GM23338 (cell line): ENCODE measurements at regions not wholly inside any gene's neighbourhood (a gene's known extent, or its start where the extent isn't known, plus 50 kb on each side); places are given as distances from the start of the nearest gene placed in this dataset.
A peak's percentile ranks its signal among the peaks of the same experiment; 100 is the strongest.
"Not testable (repeated sequence)": the region's sequence is repeated elsewhere in the genome, so short reads cannot be mapped to it uniquely, and the experiment has no call there.

Experiments used
- ATAC-seq: fragments of 200-7000 bp; cut with Tn5 transposase; 3 replicates; pipeline ENCODE4 v1.9.1; 2020
- DNase-seq: peaks from one replicate; pipeline ENCODE4 v3.0.0-alpha.2; 2015; ENCODE audit warnings: low spot score
- H2AFZ ChIP-seq: fragments of 200-600 bp; sonication (generic); 2 replicates; pipeline ENCODE4 v1.8.0; 2016; ENCODE audit warnings: antibody characterized with exemption, mild to moderate bottlenecking, moderate library complexity
- H3F3A ChIP-seq: fragments of 200-600 bp; sonication (generic); replicated peaks from 2 replicates; pipeline ENCODE4 v1.8.0; 2017; ENCODE audit warnings: antibody characterized with exemption, mixed run types, low read depth
- H3K27ac ChIP-seq: fragments of 200-600 bp; sonication (generic); 2 replicates; pipeline ENCODE4 v1.6.1; 2016; ENCODE audit warnings: low read depth
- H3K27me3 ChIP-seq: fragments of 200-600 bp; sonication (generic); 2 replicates; pipeline ENCODE4 v1.8.0; 2016; ENCODE audit warnings: mild to moderate bottlenecking, mixed run types, moderate library complexity; ENCODE audit not compliant: insufficient read depth
- H3K36me3 ChIP-seq: fragments of 200-600 bp; sonication (generic); 2 replicates; pipeline ENCODE4 v1.8.0; 2016; ENCODE audit warnings: mild to moderate bottlenecking; ENCODE audit not compliant: insufficient read depth
- H3K4me1 ChIP-seq: fragments of 200-600 bp; sonication (generic); 2 replicates; pipeline ENCODE4 v1.8.0; 2016; ENCODE audit warnings: mild to moderate bottlenecking, moderate library complexity; ENCODE audit not compliant: insufficient read depth
- H3K4me2 ChIP-seq: fragments of 200-600 bp; sonication (generic); 2 replicates; pipeline ENCODE4 v1.7.1; 2017; ENCODE audit warnings: mixed run types
- H3K4me3 ChIP-seq: fragments of 200-600 bp; sonication (generic); 2 replicates; pipeline ENCODE4 v1.6.1; 2016; ENCODE audit warnings: mixed run types
- H3K79me2 ChIP-seq: fragments of 200-600 bp; sonication (generic); replicated peaks from 2 replicates; pipeline ENCODE4 v1.8.0; 2017; ENCODE audit warnings: mild to moderate bottlenecking; ENCODE audit not compliant: insufficient read depth
- H3K9me2 ChIP-seq: fragments of 200-600 bp; sonication (generic); 2 replicates; pipeline ENCODE4 v1.8.0; 2017; ENCODE audit not compliant: insufficient read depth
- H4K20me1 ChIP-seq: fragments of 200-600 bp; sonication (generic); replicated peaks from 2 replicates; pipeline ENCODE4 v1.8.0; 2017; ENCODE audit warnings: mild to moderate bottlenecking; ENCODE audit not compliant: insufficient read depth
- H3K27ac Mint-ChIP-seq: 2 replicates; pipeline ENCODE4 v1.8.0; 2020; ENCODE audit warnings: inconsistent platforms, mild to moderate bottlenecking, moderate library complexity, mixed read lengths
- H3K27me3 Mint-ChIP-seq: 3 replicates; pipeline ENCODE4 v1.8.0; 2022; ENCODE audit warnings: low read depth, mild to moderate bottlenecking, moderate library complexity, mixed read lengths, inconsistent platforms; ENCODE audit not compliant: insufficient read depth, poor library complexity
- H3K36me3 Mint-ChIP-seq: 3 replicates; pipeline ENCODE4 v1.8.0; 2021; ENCODE audit warnings: low read depth, mild to moderate bottlenecking, inconsistent platforms, moderate library complexity, mixed read lengths
- H3K4me1 Mint-ChIP-seq: 3 replicates; pipeline ENCODE4 v1.8.0; 2020; ENCODE audit warnings: mild to moderate bottlenecking, inconsistent platforms, mixed read lengths
- H3K4me3 Mint-ChIP-seq: 3 replicates; pipeline ENCODE4 v1.8.0; 2021; ENCODE audit warnings: moderate library complexity, mild to moderate bottlenecking, inconsistent platforms, mixed read lengths
- H3K9me3 Mint-ChIP-seq: 3 replicates; pipeline ENCODE4 v1.8.0; 2020; ENCODE audit warnings: moderate library complexity, mild to moderate bottlenecking, inconsistent platforms, mixed read lengths
- CREB1 ChIP-seq: fragments of 250-450 bp; sonication (Bioruptor Pico); IDR thresholded peaks from 2 replicates; pipeline ENCODE4 v1.5.0; 2020; ENCODE audit warnings: low read depth, mild to moderate bottlenecking, moderate library complexity
- EZH2 ChIP-seq: fragments of 200-600 bp; sonication (generic); IDR thresholded peaks from one replicate; pipeline ENCODE4 v1.8.0; 2017; ENCODE audit warnings: antibody characterized with exemption, mild to moderate bottlenecking, low read depth; ENCODE audit not compliant: unreplicated experiment
- EZH2phosphoT487 ChIP-seq: fragments of 200-600 bp; sonication (generic); IDR thresholded peaks from one replicate; pipeline ENCODE4 v1.8.1; 2018; ENCODE audit warnings: antibody characterized with exemption; ENCODE audit not compliant: unreplicated experiment
- JUNB ChIP-seq: IDR thresholded peaks from one replicate; pipeline ENCODE4 v1.6.1; 2016; ENCODE audit warnings: antibody characterized with exemption; ENCODE audit not compliant: unreplicated experiment
- NANOG ChIP-seq: IDR thresholded peaks from 2 replicates; pipeline ENCODE4 v1.6.1; 2016; ENCODE audit warnings: antibody characterized with exemption, borderline replicate concordance
- STAT1 ChIP-seq: IDR thresholded peaks from one replicate; pipeline ENCODE4 v1.6.1; 2016; ENCODE audit warnings: antibody characterized with exemption; ENCODE audit not compliant: unreplicated experiment
- ZNF114 ChIP-seq: fragments of 250-450 bp; sonication (Bioruptor Pico); IDR thresholded peaks from 2 replicates; pipeline ENCODE4 v1.5.0; 2020; ENCODE audit warnings: mild to moderate bottlenecking, moderate library complexity
- ZNF331 ChIP-seq: fragments of 250-450 bp; sonication (Bioruptor Pico); IDR thresholded peaks from 2 replicates; pipeline ENCODE4 v1.5.0; 2020; ENCODE audit warnings: low read depth, mild to moderate bottlenecking, moderate library complexity
- TF ChIP-seq, protein P1 (sequence below), 2 experiments: fragments of 200-600 bp in 1 of 2; sonication (generic) in 1 of 2; conservative IDR thresholded peaks; 2 replicates each; pipeline versions ENCODE4 v1.5.1 to v1.6.1; 2016 to 2017; ENCODE audit warnings: antibody characterized with exemption in 2 of 2, low read depth in 2 of 2, mild to moderate bottlenecking in 2 of 2, moderate library complexity in 1 of 2
- TF ChIP-seq, protein P2 (sequence below): IDR thresholded peaks from one replicate; pipeline ENCODE4 v1.6.1; 2018; ENCODE audit warnings: antibody characterized with exemption; ENCODE audit not compliant: unreplicated experiment

DNA sequence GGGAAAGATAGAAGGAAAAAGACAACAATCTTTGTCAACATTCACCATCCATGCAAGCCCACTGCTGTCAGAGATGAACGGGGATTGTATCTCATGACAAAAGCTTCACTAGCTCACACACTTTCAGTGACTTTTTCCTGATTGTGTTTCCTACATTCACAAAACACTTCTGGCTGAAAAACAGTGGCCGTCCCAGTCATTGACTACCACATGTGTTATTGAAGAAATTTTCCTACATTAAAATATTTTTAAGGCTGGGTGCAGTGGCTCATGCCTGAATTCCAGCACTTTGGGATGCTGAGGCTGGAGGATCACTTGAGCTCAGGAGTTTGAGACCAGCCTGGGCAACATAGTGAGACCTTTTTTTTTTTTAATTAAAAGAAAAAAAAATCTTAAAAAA lies 90.9 kb downstream of the MOGAT1 start (continued):
- TF ChIP-seq, protein P1, sequence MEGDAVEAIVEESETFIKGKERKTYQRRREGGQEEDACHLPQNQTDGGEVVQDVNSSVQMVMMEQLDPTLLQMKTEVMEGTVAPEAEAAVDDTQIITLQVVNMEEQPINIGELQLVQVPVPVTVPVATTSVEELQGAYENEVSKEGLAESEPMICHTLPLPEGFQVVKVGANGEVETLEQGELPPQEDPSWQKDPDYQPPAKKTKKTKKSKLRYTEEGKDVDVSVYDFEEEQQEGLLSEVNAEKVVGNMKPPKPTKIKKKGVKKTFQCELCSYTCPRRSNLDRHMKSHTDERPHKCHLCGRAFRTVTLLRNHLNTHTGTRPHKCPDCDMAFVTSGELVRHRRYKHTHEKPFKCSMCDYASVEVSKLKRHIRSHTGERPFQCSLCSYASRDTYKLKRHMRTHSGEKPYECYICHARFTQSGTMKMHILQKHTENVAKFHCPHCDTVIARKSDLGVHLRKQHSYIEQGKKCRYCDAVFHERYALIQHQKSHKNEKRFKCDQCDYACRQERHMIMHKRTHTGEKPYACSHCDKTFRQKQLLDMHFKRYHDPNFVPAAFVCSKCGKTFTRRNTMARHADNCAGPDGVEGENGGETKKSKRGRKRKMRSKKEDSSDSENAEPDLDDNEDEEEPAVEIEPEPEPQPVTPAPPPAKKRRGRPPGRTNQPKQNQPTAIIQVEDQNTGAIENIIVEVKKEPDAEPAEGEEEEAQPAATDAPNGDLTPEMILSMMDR (conservative IDR thresholded peaks at IDR 0.05; ENCODE audit: low read depth in 2 of 2): no peak
- TF ChIP-seq EZH2phosphoT487 (no peak), ZNF331 (CRISPR knock-in tag) (no peak), JUNB (no peak), EZH2 (no peak), NANOG (no peak)

DNA sequence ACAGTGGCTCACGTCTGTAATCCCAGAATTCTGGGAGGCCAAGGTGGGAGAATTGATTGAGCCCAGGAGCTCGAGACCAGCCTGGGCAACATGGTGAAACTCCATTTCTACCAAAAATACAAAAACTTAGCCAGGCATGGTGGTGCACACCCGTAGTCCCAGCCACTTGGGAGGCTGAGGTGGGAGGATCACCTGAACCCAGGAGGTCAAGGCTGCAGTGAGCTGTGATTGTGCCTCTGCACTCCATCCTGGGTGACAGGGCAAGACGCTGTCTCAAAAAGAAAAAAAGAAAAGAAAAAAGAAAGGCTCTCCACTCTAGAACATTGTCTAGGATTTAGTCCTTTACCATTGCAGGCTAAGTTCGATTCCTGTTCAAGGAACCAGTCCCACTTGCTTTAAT lies 94.4 kb downstream of the MOGAT1 start:
- not testable (repeated sequence) for H3K4me3 Mint-ChIP-seq, H3K9me2 ChIP-seq, H3K4me2 ChIP-seq, H3K27me3 Mint-ChIP-seq, H3K27me3 ChIP-seq, H3F3A ChIP-seq, H3K36me3 ChIP-seq, H3K27ac Mint-ChIP-seq, H3K27ac ChIP-seq, H3K79me2 ChIP-seq, H3K36me3 Mint-ChIP-seq, H3K9me3 Mint-ChIP-seq, H4K20me1 ChIP-seq, H3K4me1 ChIP-seq, H3K4me1 Mint-ChIP-seq, H3K4me3 ChIP-seq, DNase-seq, ATAC-seq
- H2AFZ ChIP-seq: 0 out of 2 replicates have a peak overlapping the region, but pooled peaks have one; percentile 25

DNA sequence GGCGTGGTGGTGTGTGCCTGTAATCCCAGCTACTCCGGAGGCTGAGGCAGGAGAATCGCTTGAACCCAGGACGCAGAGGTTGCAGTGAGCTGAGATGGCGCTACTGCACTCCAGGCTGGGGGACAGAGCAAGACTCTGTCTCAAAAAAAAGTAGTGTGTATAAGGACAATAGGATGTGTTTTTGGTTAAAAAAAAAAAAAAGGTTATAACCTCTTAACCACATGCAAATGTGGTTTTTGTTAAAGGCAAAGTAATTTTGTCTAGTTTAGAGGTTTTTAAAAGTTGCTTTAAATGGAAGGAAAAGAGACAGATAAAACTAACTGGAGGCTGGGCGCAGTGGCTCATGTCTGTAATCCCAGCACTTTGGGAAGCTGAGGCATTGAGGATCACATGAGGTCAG lies 92.8 kb upstream of the ACSL3 start:
- not testable (repeated sequence) for H3K4me2 ChIP-seq, H3K79me2 ChIP-seq, H2AFZ ChIP-seq, H3K36me3 Mint-ChIP-seq, H3F3A ChIP-seq, H3K9me2 ChIP-seq, H3K27me3 ChIP-seq, H3K4me3 ChIP-seq, ATAC-seq, H3K27ac ChIP-seq, H3K36me3 ChIP-seq, H3K9me3 Mint-ChIP-seq, DNase-seq, H4K20me1 ChIP-seq, H3K27me3 Mint-ChIP-seq, H3K4me1 ChIP-seq, H3K4me3 Mint-ChIP-seq, H3K4me1 Mint-ChIP-seq, H3K27ac Mint-ChIP-seq

DNA sequence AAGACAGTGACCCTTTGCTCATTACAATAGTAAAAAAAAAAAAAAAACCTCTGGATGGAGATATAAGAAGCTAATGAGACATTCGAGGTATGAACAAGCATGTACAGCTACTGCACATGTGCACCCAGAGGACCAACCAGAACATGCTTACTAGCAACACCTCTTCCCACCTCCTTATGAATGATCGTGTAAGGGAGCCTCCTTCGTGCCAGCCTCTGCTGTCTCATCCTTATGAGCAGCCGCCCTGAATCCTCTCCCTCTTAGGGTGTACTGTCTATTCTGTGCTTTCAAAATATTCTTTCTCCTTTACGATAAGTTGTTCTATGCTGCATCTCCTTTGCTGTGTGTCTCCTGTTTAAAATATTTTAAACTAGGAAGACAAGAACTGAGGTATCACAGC lies 91.4 kb upstream of the ACSL3 start:
- no peaks in the 10 kb centered on the region for H3K9me3 Mint-ChIP-seq
- Histone ChIP-seq H3K36me3 (no peaks in the 10 kb centered on the region), H3K4me2 (no peak overlapping the region), H3K79me2 (no peaks in the 10 kb centered on the region), H3K27ac (no peak overlapping the region), H4K20me1 (no peaks in the 10 kb centered on the region), H3F3A (no peaks in the 10 kb centered on the region), H3K4me1 (no peaks in the 10 kb centered on the region), H2AFZ (no peak overlapping the region), H3K9me2 (no peaks in the 10 kb centered on the region), H3K27me3 (no peaks in the 10 kb centered on the region), H3K4me3 (no peak overlapping the region)
- DNase-seq (no peak), ATAC-seq (no peak)
- no peak overlapping the region for H3K27ac Mint-ChIP-seq
- no peaks in the 10 kb centered on the region for H3K36me3 Mint-ChIP-seq
- no peaks in the 10 kb centered on the region for H3K4me1 Mint-ChIP-seq
- H3K4me3 Mint-ChIP-seq: no peak overlapping the region
- H3K27me3 Mint-ChIP-seq: peaks cover 1% of the 10 kb centered on the region
- no peak for TF ChIP-seq JUNB
- no peak for TF ChIP-seq EZH2
- no peak for TF ChIP-seq STAT1
- TF ChIP-seq CREB1 (CRISPR knock-in tag): no peak
- no peak for TF ChIP-seq ZNF114 (CRISPR knock-in tag)
- TF ChIP-seq, protein P1 (conservative IDR thresholded peaks at IDR 0.05; ENCODE audit: low read depth in 2 of 2): no peak
- TF ChIP-seq, protein P2, sequence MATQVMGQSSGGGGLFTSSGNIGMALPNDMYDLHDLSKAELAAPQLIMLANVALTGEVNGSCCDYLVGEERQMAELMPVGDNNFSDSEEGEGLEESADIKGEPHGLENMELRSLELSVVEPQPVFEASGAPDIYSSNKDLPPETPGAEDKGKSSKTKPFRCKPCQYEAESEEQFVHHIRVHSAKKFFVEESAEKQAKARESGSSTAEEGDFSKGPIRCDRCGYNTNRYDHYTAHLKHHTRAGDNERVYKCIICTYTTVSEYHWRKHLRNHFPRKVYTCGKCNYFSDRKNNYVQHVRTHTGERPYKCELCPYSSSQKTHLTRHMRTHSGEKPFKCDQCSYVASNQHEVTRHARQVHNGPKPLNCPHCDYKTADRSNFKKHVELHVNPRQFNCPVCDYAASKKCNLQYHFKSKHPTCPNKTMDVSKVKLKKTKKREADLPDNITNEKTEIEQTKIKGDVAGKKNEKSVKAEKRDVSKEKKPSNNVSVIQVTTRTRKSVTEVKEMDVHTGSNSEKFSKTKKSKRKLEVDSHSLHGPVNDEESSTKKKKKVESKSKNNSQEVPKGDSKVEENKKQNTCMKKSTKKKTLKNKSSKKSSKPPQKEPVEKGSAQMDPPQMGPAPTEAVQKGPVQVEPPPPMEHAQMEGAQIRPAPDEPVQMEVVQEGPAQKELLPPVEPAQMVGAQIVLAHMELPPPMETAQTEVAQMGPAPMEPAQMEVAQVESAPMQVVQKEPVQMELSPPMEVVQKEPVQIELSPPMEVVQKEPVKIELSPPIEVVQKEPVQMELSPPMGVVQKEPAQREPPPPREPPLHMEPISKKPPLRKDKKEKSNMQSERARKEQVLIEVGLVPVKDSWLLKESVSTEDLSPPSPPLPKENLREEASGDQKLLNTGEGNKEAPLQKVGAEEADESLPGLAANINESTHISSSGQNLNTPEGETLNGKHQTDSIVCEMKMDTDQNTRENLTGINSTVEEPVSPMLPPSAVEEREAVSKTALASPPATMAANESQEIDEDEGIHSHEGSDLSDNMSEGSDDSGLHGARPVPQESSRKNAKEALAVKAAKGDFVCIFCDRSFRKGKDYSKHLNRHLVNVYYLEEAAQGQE: no peak
